ENCODE measurements at regions not wholly inside any gene's neighbourhood (a gene's known extent, or its start where the extent isn't known, plus 50 kb on each side); places are given as distances from the start of the nearest gene placed in this dataset.

DNA sequence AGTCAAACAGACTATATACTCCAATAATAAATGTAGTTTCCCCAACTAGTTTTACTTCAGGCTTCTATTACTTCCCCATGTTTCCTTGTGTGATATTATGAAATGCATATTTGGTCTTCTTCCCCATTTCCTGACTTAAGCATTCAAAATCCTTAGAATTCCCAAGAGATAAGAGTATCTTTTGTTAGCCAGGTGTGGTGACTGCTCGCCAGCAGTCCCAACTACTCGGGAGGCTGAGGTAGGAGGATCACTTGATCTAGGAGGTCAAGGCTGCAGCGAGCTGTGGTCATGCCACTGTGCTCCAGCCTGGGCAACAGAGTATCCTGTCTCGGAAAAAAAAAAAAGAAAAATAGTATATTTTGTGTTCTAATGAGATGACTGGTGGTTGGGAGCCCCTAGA, 72.7 kb upstream of the UBE2E2 start:
- no peak overlapping the region for H3K4me3 ChIP-seq (replicated peaks in 1 of 2; ENCODE audit: low read depth in 1 of 2, low read length in 2 of 2)
- no peaks in the 10 kb centered on the region for H3K9me3 ChIP-seq (ENCODE audit: control insufficient read depth in 1 of 2, insufficient read depth in 1 of 2, low read depth in 1 of 2, low read length in 2 of 2)
- POLR2A ChIA-PET: no interaction called here
- ATAC-seq (no peak), DNase-seq (ENCODE audit: low read depth, low spot score) (no peak)
- no peak overlapping the region for H3K4me2 ChIP-seq (ENCODE audit: low read length)
- no peaks in the 10 kb centered on the region for H3K9me2 ChIP-seq (ENCODE audit: insufficient read depth)
- no peaks in the 10 kb centered on the region for H4K20me1 ChIP-seq (ENCODE audit: insufficient read depth)
- BruUV-seq (replicated peaks): no TSS peak
- H3K9ac ChIP-seq (ENCODE audit: low read length): no peak overlapping the region
- no peak for TF ChIP-seq EGR1 (IDR thresholded peaks at IDR 0.05; ENCODE audit: low read depth)
- TF ChIP-seq ATF3 (IDR thresholded peaks at IDR 0.05): no peak
- TF ChIP-seq POLR2AphosphoS5 (IDR thresholded peaks at IDR 0.05; ENCODE audit: low read depth, low read length): no peak
- H3K4me1 ChIP-seq (ENCODE audit: control insufficient read depth in 1 of 2, insufficient read depth in 2 of 2, low read length in 2 of 2): no peaks in the 10 kb centered on the region
- CTCF ChIA-PET: no interaction called here
- RAD21 ChIA-PET (ENCODE audit: low non-redundant PET in 1 of 2, low total read pairs in 2 of 2, uncharacterized antibody in 2 of 2, unreplicated experiment in 2 of 2): no interaction called here
- H2AFZ ChIP-seq (ENCODE audit: low read depth, low read length, poor library complexity, severe bottlenecking): no peak overlapping the region
- intact Hi-C loops (cut with micrococcal nuclease): no loop called here
- no peaks in the 10 kb centered on the region for H3K79me2 ChIP-seq (ENCODE audit: insufficient read depth, low read length)
- H3K27me3 ChIP-seq (ENCODE audit: insufficient read depth, low read length): peaks cover 15% of the 10 kb centered on the region
- no peak overlapping the region for H3K27ac ChIP-seq (ENCODE audit: low read depth, low read length)
- H3K36me3 ChIP-seq (ENCODE audit: control insufficient read depth in 1 of 2, insufficient read depth in 2 of 2, low read length in 2 of 2): no peaks in the 10 kb centered on the region

- POLR2A ChIA-PET: no interaction called here
These were observed 67.9 kb upstream of the UBE2E2 start for GRCh38 chr3:23135026-23135785.

More at GRCh38 chr3:23135026-23135785, 67.9 kb upstream of the UBE2E2 start:
- CTCF ChIA-PET: no interaction called here
- H3K79me2 ChIP-seq (ENCODE audit: insufficient read depth, low read length): no peaks in the 10 kb centered on the region
- H3K9ac ChIP-seq (ENCODE audit: low read length): no peak overlapping the region
- no peaks in the 10 kb centered on the region for H3K4me1 ChIP-seq (ENCODE audit: control insufficient read depth in 1 of 2, insufficient read depth in 2 of 2, low read length in 2 of 2)
- no peaks in the 10 kb centered on the region for H4K20me1 ChIP-seq (ENCODE audit: insufficient read depth)
- H3K4me2 ChIP-seq (ENCODE audit: low read length): no peak overlapping the region
- H3K9me2 ChIP-seq (ENCODE audit: insufficient read depth): no peaks in the 10 kb centered on the region
- H3K27me3 ChIP-seq (ENCODE audit: insufficient read depth, low read length): peaks cover 11% of the 10 kb centered on the region
- H3K9me3 ChIP-seq (ENCODE audit: control insufficient read depth in 1 of 2, insufficient read depth in 1 of 2, low read depth in 1 of 2, low read length in 2 of 2): no peaks in the 10 kb centered on the region
- no peak for DNase-seq (ENCODE audit: low read depth, low spot score)
- BruUV-seq (replicated peaks): no TSS peak
- no peak overlapping the region for H2AFZ ChIP-seq (ENCODE audit: low read depth, low read length, poor library complexity, severe bottlenecking)
- intact Hi-C loops (cut with micrococcal nuclease): no loop called here
- no peak overlapping the region for H3K4me3 ChIP-seq (replicated peaks in 1 of 2; ENCODE audit: low read depth in 1 of 2, low read length in 2 of 2)
- H3K36me3 ChIP-seq (ENCODE audit: control insufficient read depth in 1 of 2, insufficient read depth in 2 of 2, low read length in 2 of 2): no peaks in the 10 kb centered on the region
- RAD21 ChIA-PET (ENCODE audit: low non-redundant PET in 1 of 2, low total read pairs in 2 of 2, uncharacterized antibody in 2 of 2, unreplicated experiment in 2 of 2): no interaction called here
- no peak overlapping the region for H3K27ac ChIP-seq (ENCODE audit: low read depth, low read length)
- ATAC-seq: no peak
- TF ChIP-seq, protein P1, sequence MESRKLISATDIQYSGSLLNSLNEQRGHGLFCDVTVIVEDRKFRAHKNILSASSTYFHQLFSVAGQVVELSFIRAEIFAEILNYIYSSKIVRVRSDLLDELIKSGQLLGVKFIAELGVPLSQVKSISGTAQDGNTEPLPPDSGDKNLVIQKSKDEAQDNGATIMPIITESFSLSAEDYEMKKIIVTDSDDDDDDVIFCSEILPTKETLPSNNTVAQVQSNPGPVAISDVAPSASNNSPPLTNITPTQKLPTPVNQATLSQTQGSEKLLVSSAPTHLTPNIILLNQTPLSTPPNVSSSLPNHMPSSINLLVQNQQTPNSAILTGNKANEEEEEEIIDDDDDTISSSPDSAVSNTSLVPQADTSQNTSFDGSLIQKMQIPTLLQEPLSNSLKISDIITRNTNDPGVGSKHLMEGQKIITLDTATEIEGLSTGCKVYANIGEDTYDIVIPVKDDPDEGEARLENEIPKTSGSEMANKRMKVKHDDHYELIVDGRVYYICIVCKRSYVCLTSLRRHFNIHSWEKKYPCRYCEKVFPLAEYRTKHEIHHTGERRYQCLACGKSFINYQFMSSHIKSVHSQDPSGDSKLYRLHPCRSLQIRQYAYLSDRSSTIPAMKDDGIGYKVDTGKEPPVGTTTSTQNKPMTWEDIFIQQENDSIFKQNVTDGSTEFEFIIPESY (IDR thresholded peaks at IDR 0.05; ENCODE audit: extremely low read depth, insufficient replicate concordance, low read length): no peak
- TF ChIP-seq TCF7L2 (IDR thresholded peaks at IDR 0.05; ENCODE audit: borderline replicate concordance, extremely low read depth, insufficient read depth, insufficient read length) (no peak), EZH2 (IDR thresholded peaks at IDR 0.05) (no peak), RAD21 (IDR thresholded peaks at IDR 0.05; ENCODE audit: low read depth) (no peak), POLR2AphosphoS5 (IDR thresholded peaks at IDR 0.05; ENCODE audit: low read depth, low read length) (no peak), ELF1 (IDR thresholded peaks at IDR 0.05; ENCODE audit: borderline replicate concordance, low read depth) (no peak), ZNF274 (IDR thresholded peaks at IDR 0.05; ENCODE audit: low read depth, low read length) (no peak), FOSL1 (IDR thresholded peaks at IDR 0.05; ENCODE audit: low read depth) (no peak), MAX (IDR thresholded peaks at IDR 0.05) (no peak), JUND (IDR thresholded peaks at IDR 0.05) (no peak), ATF3 (IDR thresholded peaks at IDR 0.05) (no peak), YY1 (IDR thresholded peaks at IDR 0.05; ENCODE audit: extremely low read depth, insufficient replicate concordance, low read depth, low read length) (no peak)
